GM12878 (cell line): ENCODE measurements at regions not wholly inside any gene's neighbourhood (a gene's known extent, or its start where the extent isn't known, plus 50 kb on each side); places are given as distances from the start of the nearest gene placed in this dataset.

Experiments used
- ATAC-seq: fragments of 200-7000 bp; cut with Tn5 transposase; 3 replicates; pipeline ENCODE4 v1.9.1; 2020; ENCODE audit warnings: mild to moderate bottlenecking, moderate library complexity
- BruUV-seq: library from RNA; stranded (reverse); fragments of 400-500 nt; replicated peaks from 2 replicates; lab custom pipeline; 2021; lab: Mats Ljungman, UMichigan
- CTCF ChIA-PET: fragments of 300-600 bp; sonication (Branson Sonifier 250); formaldehyde crosslinking; extraction: SDS; loops from one replicate; lab custom pipeline; 2021; ENCODE audit warnings: inconsistent platforms; lab: Yijun Ruan, JAX
- POLR2A ChIA-PET: fragments of 350-600 bp; formaldehyde crosslinking; extraction: SDS; loops from one replicate; lab custom pipeline; 2021; ENCODE audit warnings: inconsistent platforms; lab: Charles Lee
- RAD21 ChIA-PET: fragments of 300-600 bp; sonication (Branson Sonifier 250); formaldehyde crosslinking; loops from one replicate; lab custom pipeline; 2023; ENCODE audit warnings: antibody characterized with exemption; ENCODE audit not compliant: unreplicated experiment; lab: Charles Lee
- SMC1A ChIA-PET: fragments of 300-600 bp; sonication (Branson Sonifier 250); formaldehyde crosslinking; loops from one replicate; lab custom pipeline; 2023; ENCODE audit not compliant: unreplicated experiment, uncharacterized antibody; lab: Charles Lee
- DNase-seq: peaks from one replicate; pipeline ENCODE4 v3.0.0-alpha.2; 2011; ENCODE audit warnings: low read depth, low spot score
- FAIRE-seq: peaks from 3 replicates; lab custom pipeline; 2011; peaks lifted over from hg19 to GRCh38; lab: Jason Lieb, UNC
- H2AFZ ChIP-seq: 2 replicates; pipeline ENCODE4 v1.6.0; 2011; ENCODE audit warnings: low read depth, low read length, control low read depth; ENCODE audit not compliant: control insufficient read depth
- H3K27ac ChIP-seq: 2 replicates; pipeline ENCODE4 v1.5.1; 2011; ENCODE audit warnings: control low read depth; ENCODE audit not compliant: control insufficient read depth, insufficient read depth
- H3K27me3 ChIP-seq, 2 experiments: replicated peaks in 1 of 2; 2 replicates each; pipeline versions ENCODE4 v1.6.0 to v1.6.1; 2011; ENCODE audit warnings: low read length in 1 of 2; ENCODE audit not compliant: control insufficient read depth in 2 of 2, insufficient read depth in 2 of 2
- H3K36me3 ChIP-seq, 2 experiments: 2 replicates each; pipeline ENCODE4 v1.5.1; 2011; ENCODE audit warnings: low read length in 1 of 2; ENCODE audit not compliant: control insufficient read depth in 2 of 2, insufficient read depth in 2 of 2
- H3K4me1 ChIP-seq: 2 replicates; pipeline ENCODE4 v1.6.1; 2011; ENCODE audit warnings: mild to moderate bottlenecking, low read length, moderate library complexity, mixed read lengths; ENCODE audit not compliant: control insufficient read depth, insufficient read depth
- H3K4me2 ChIP-seq: 2 replicates; pipeline ENCODE4 v1.6.0; 2011; ENCODE audit warnings: control low read depth; ENCODE audit not compliant: control insufficient read depth, insufficient read depth
- H3K4me3 ChIP-seq: fragments of 200-600 bp; sonication (generic); 2 replicates; pipeline ENCODE4 v1.5.1; 2016
- H3K79me2 ChIP-seq: 2 replicates; pipeline ENCODE4 v1.6.0; 2011; ENCODE audit warnings: low read length; ENCODE audit not compliant: control insufficient read depth, insufficient read depth
- H3K9ac ChIP-seq: 2 replicates; pipeline ENCODE4 v1.8.0; 2011; ENCODE audit warnings: low read length, control low read depth, mixed read lengths; ENCODE audit not compliant: control insufficient read depth, insufficient read depth
- H3K9me3 ChIP-seq: replicated peaks from 3 replicates; pipeline ENCODE4 v1.5.1; 2011; ENCODE audit warnings: mild to moderate bottlenecking, low read length; ENCODE audit not compliant: control insufficient read depth, insufficient read depth
- H4K20me1 ChIP-seq: 2 replicates; pipeline ENCODE4 v1.6.0; 2011; ENCODE audit not compliant: control insufficient read depth, insufficient read depth
- E4F1 ChIP-seq: fragments of 450-650 bp; IDR thresholded peaks from 2 replicates; pipeline ENCODE4 v1.6.1; 2018; ENCODE audit warnings: borderline replicate concordance, mild to moderate bottlenecking; ENCODE audit not compliant: partially characterized antibody
- FOXM1 ChIP-seq: IDR thresholded peaks from 2 replicates; pipeline ENCODE4 v1.6.1; 2012; ENCODE audit warnings: low read depth, mild to moderate bottlenecking, inconsistent platforms, low read length, moderate library complexity
- IRF5 ChIP-seq: fragments of 450-650 bp; IDR thresholded peaks from 2 replicates; pipeline ENCODE4 v1.6.1; 2017; ENCODE audit warnings: borderline replicate concordance
- NFXL1 ChIP-seq: fragments of 450-650 bp; IDR thresholded peaks from 2 replicates; pipeline ENCODE4 v1.6.1; 2017; ENCODE audit warnings: antibody characterized with exemption, mild to moderate bottlenecking, borderline replicate concordance
- NKRF ChIP-seq: fragments of 450-650 bp; conservative IDR thresholded peaks from 2 replicates; pipeline ENCODE4 v1.6.1; 2017; ENCODE audit warnings: mild to moderate bottlenecking, moderate library complexity
- ZBTB4 ChIP-seq: fragments of 450-650 bp; formaldehyde crosslinking; IDR thresholded peaks from 2 replicates; pipeline ENCODE4 v1.4.0; 2022; ENCODE audit warnings: mild to moderate bottlenecking, moderate library complexity
- ZNF687 ChIP-seq: fragments of 450-650 bp; IDR thresholded peaks from 2 replicates; pipeline ENCODE4 v1.6.1; 2017; ENCODE audit warnings: mild to moderate bottlenecking, moderate library complexity
- WGBS: methylation state at CpG from one replicate; pipeline ENCODE4 v1.1.6; 2016; ENCODE audit warnings: low lambda C conversion rate; ENCODE audit not compliant: insufficient replicate concordance, insufficient coverage; ENCODE audit errors: missing lambda C conversion rate; 5-methylcytosine and 5-hydroxymethylcytosine counted together
- in situ Hi-C: fragments of 300-500 bp; cut with MboI; formaldehyde crosslinking; loops from 9 replicates; pipeline ENCODE4 v1.14.3; 2018; ENCODE audit warnings: mixed read lengths
- intact Hi-C: fragments of 100-400 bp; cut with micrococcal nuclease; formaldehyde crosslinking; loops from one replicate; pipeline ENCODE4 v1.14.2; 2022; ENCODE audit not compliant: unreplicated experiment

- CTCF ChIA-PET = interaction anchor here (0.6 to 1.1 kb wide), 2 partner anchors 47 to 1640 kb away, joined by 3 to 4 read pairs; no protein-coding TSS in a partner anchor
- no peak overlapping the region for H2AFZ ChIP-seq
These were observed 149.0 kb upstream of the SGK1 start for GRCh38 chr6:134466771-134467525.

More at GRCh38 chr6:134466771-134467525, 149.0 kb upstream of the SGK1 start:
- ChIA-PET SMC1A (no interaction called here), RAD21 (interaction anchor here (1.5 kb wide), 1 partner anchor 174 kb away, joined by 3 read pairs; no protein-coding TSS in a partner anchor), POLR2A (no interaction called here)
- intact Hi-C loops (no loop called here), in situ Hi-C loops (no loop called here)
- no TSS peak for BruUV-seq
- FAIRE-seq (no peak), DNase-seq (no peak), ATAC-seq (no peak)
- Histone ChIP-seq H4K20me1 (no peaks in the 10 kb centered on the region), H3K27ac (no peak overlapping the region), H3K4me1 (peaks cover 6% of the 10 kb centered on the region), H3K79me2 (no peaks in the 10 kb centered on the region), H3K4me3 (no peak overlapping the region), H3K9ac (no peak overlapping the region), H3K27me3 (no peaks in the 10 kb centered on the region; a peak in 1 of 4 replicates), H3K36me3 (no peaks in the 10 kb centered on the region), H3K4me2 (no peak overlapping the region), H3K9me3 (no peaks in the 10 kb centered on the region)
- WGBS = 51% methylated on average over 2 of the region's 2 CpGs
- no peak for TF ChIP-seq ZBTB4
- TF ChIP-seq IRF5 = no peak
- no peak for TF ChIP-seq NFXL1
- no peak for TF ChIP-seq NKRF
- TF ChIP-seq ZNF687 = no peak
- no peak for TF ChIP-seq FOXM1
- no peak for TF ChIP-seq E4F1
